ENCODE measurements at regions not wholly inside any gene's neighbourhood (a gene's known extent, or its start where the extent isn't known, plus 50 kb on each side); places are given as distances from the start of the nearest gene placed in this dataset.

- Histone ChIP-seq H3K4me3 (ENCODE audit: control extremely low read depth in 1 of 5, extremely low read depth in 1 of 5, insufficient read depth in 1 of 5, low read depth in 2 of 5, low read length in 4 of 5) (no peak overlapping the region), H4K20me1 (ENCODE audit: control insufficient read depth, insufficient read depth, low read length, poor library complexity, severe bottlenecking) (no peaks in the 10 kb centered on the region), H3K9me3 (ENCODE audit: control extremely low read depth in 1 of 3, control insufficient read depth in 2 of 3, insufficient read depth in 1 of 3, low read length in 2 of 3) (no peaks in the 10 kb centered on the region)
These were observed 234.9 kb downstream of the SH2D4B start for GRCh38 chr10:80772596-80772995.

GRCh38 chr10:80784695-80785094 lies 247.0 kb downstream of the SH2D4B start:
- no peak for DNase-seq
- H3K9ac ChIP-seq (ENCODE audit: low read length): no peak overlapping the region
- no peak for TF ChIP-seq CTCF (IDR thresholded peaks at IDR 0.05)
- TF ChIP-seq EZH2 (IDR thresholded peaks at IDR 0.05; ENCODE audit: borderline replicate concordance, insufficient read depth, low read depth, low read length, poor library complexity, severe bottlenecking): no peak
- no peak overlapping the region for H3K4me2 ChIP-seq (replicated peaks; ENCODE audit: low read depth, low read length, poor library complexity, severe bottlenecking)
- H3K9me3 ChIP-seq (ENCODE audit: control extremely low read depth in 1 of 3, control insufficient read depth in 2 of 3, insufficient read depth in 1 of 3, low read length in 2 of 3): no peaks in the 10 kb centered on the region
- Mint-ChIP-seq H3K27me3 (peaks cover 3% of the 10 kb centered on the region), H3K4me1 (no peaks in the 10 kb centered on the region), H3K9me3 (ENCODE audit: insufficient read depth) (no peaks in the 10 kb centered on the region), H3K4me3 (no peak overlapping the region), H3K27ac (no peak overlapping the region)
- ChIA-PET CTCF (no interaction called here), POLR2A (no interaction called here)
- no peak overlapping the region for H2AFZ ChIP-seq (ENCODE audit: insufficient read depth, low read depth, low read length, poor library complexity, severe bottlenecking)
- H3K79me2 ChIP-seq (ENCODE audit: control insufficient read depth, insufficient read depth, low read length): no peaks in the 10 kb centered on the region
- intact Hi-C loops (cut with micrococcal nuclease): no loop called here
- no peak overlapping the region for H3K27ac ChIP-seq (ENCODE audit: low read length in 2 of 2)
- H4K20me1 ChIP-seq (ENCODE audit: control insufficient read depth, insufficient read depth, low read length, poor library complexity, severe bottlenecking): no peaks in the 10 kb centered on the region
- ATAC-seq (ENCODE audit: low read depth): no peak
- peaks cover 0 to 3% (median 0%) of the 10 kb centered on the region in 4 experiments for H3K27me3 ChIP-seq (replicated peaks in 1 of 4; ENCODE audit: control extremely low read depth in 1 of 4, control insufficient read depth in 3 of 4, insufficient read depth in 4 of 4, low read length in 3 of 4)
- no peak overlapping the region for H3K4me3 ChIP-seq (ENCODE audit: control extremely low read depth in 1 of 5, extremely low read depth in 1 of 5, insufficient read depth in 1 of 5, low read depth in 2 of 5, low read length in 4 of 5)
- no peaks in the 10 kb centered on the region for H3K4me1 ChIP-seq (ENCODE audit: control insufficient read depth in 2 of 2, insufficient read depth in 2 of 2, low read length in 2 of 2)
- no CpG with 5 or more reads among the region's 2 CpGs for WGBS (ENCODE audit: insufficient coverage)
- H3K36me3 ChIP-seq (replicated peaks in 1 of 2; ENCODE audit: control extremely low read depth in 1 of 2, control insufficient read depth in 1 of 2, extremely low read depth in 1 of 2, insufficient read depth in 2 of 2, low read length in 1 of 2): no peaks in the 10 kb centered on the region

More at GRCh38 chr10:80772596-80772995, 234.9 kb downstream of the SH2D4B start:
- 100% methylated on average over 1 of the region's 3 CpGs for WGBS (ENCODE audit: insufficient coverage)
- H3K9me3 Mint-ChIP-seq (ENCODE audit: insufficient read depth): no peaks in the 10 kb centered on the region
- no peaks in the 10 kb centered on the region for H3K36me3 ChIP-seq (replicated peaks in 1 of 2; ENCODE audit: control extremely low read depth in 1 of 2, control insufficient read depth in 1 of 2, extremely low read depth in 1 of 2, insufficient read depth in 2 of 2, low read length in 1 of 2)
- ATAC-seq (ENCODE audit: low read depth) (no peak), DNase-seq (no peak)
- ChIA-PET CTCF (no interaction called here), POLR2A (no interaction called here)
- intact Hi-C loops (cut with micrococcal nuclease): no loop called here
- H3K27me3 Mint-ChIP-seq: peaks cover 33% of the 10 kb centered on the region
- no peak overlapping the region for H3K27ac Mint-ChIP-seq
- H3K27me3 ChIP-seq (replicated peaks in 1 of 4; ENCODE audit: control extremely low read depth in 1 of 4, control insufficient read depth in 3 of 4, insufficient read depth in 4 of 4, low read length in 3 of 4): peaks cover 0 to 4% (median 0%) of the 10 kb centered on the region in 4 experiments
- H2AFZ ChIP-seq (ENCODE audit: insufficient read depth, low read depth, low read length, poor library complexity, severe bottlenecking): no peak overlapping the region
- no peaks in the 10 kb centered on the region for H3K79me2 ChIP-seq (ENCODE audit: control insufficient read depth, insufficient read depth, low read length)
- H3K4me2 ChIP-seq (replicated peaks; ENCODE audit: low read depth, low read length, poor library complexity, severe bottlenecking): no peak overlapping the region
- H3K4me3 Mint-ChIP-seq: no peak overlapping the region
- no peaks in the 10 kb centered on the region for H3K4me1 Mint-ChIP-seq
- H3K4me1 ChIP-seq (ENCODE audit: control insufficient read depth in 2 of 2, insufficient read depth in 2 of 2, low read length in 2 of 2): no peaks in the 10 kb centered on the region
- H3K9ac ChIP-seq (ENCODE audit: low read length): no peak overlapping the region
- no peak overlapping the region for H3K27ac ChIP-seq (ENCODE audit: low read length in 2 of 2)
- TF ChIP-seq EZH2 (IDR thresholded peaks at IDR 0.05; ENCODE audit: borderline replicate concordance, insufficient read depth, low read depth, low read length, poor library complexity, severe bottlenecking) (no peak), CTCF (IDR thresholded peaks at IDR 0.05) (no peak)

Measured in B cell (primary cell).